SK-N-SH treated with all-trans-retinoic acid at 6 μM for 48 hours (cell line): ENCODE measurements at regions not wholly inside any gene's neighbourhood (a gene's known extent, or its start where the extent isn't known, plus 50 kb on each side); places are given as distances from the start of the nearest gene placed in this dataset.

ENCODE experiments used
- ATAC-seq: fragments of 200-7000 bp; cut with Tn5 transposase; 3 replicates; pipeline ENCODE4 v1.9.1; 2020; ENCODE audit warnings: mild to moderate bottlenecking, moderate library complexity
- ARNTL ChIP-seq: fragments of 450-650 bp; formaldehyde crosslinking; IDR thresholded peaks from 2 replicates; pipeline ENCODE4 v1.5.0; 2020; ENCODE audit warnings: low read depth, mild to moderate bottlenecking, moderate library complexity, borderline replicate concordance
- BACH2 ChIP-seq: fragments of 250-450 bp; sonication (Bioruptor Pico); IDR thresholded peaks from 2 replicates; pipeline ENCODE4 v1.9.0; 2021; ENCODE audit warnings: mild to moderate bottlenecking, borderline replicate concordance
- CSDC2 ChIP-seq: fragments of 250-450 bp; sonication (Bioruptor Pico); IDR thresholded peaks from 2 replicates; pipeline ENCODE4 v1.5.0; 2020; ENCODE audit warnings: mild to moderate bottlenecking, moderate library complexity
- ESRRG ChIP-seq: fragments of 250-450 bp; sonication (Bioruptor Pico); IDR thresholded peaks from 2 replicates; pipeline ENCODE4 v1.6.1; 2021; ENCODE audit warnings: mild to moderate bottlenecking
- GLIS3 ChIP-seq: fragments of 250-450 bp; sonication (Bioruptor Pico); IDR thresholded peaks from 2 replicates; pipeline ENCODE4 v1.5.0; 2020; ENCODE audit warnings: mild to moderate bottlenecking, moderate library complexity
- ISL1 ChIP-seq: fragments of 250-450 bp; sonication (Bioruptor Pico); IDR thresholded peaks from 2 replicates; pipeline ENCODE4 v2.1.2; 2022; ENCODE audit warnings: mild to moderate bottlenecking, moderate library complexity
- OSR1 ChIP-seq: fragments of 250-450 bp; sonication (Bioruptor Pico); IDR thresholded peaks from 2 replicates; pipeline ENCODE4 v1.8.0; 2022; ENCODE audit warnings: moderate library complexity, mild to moderate bottlenecking, inconsistent platforms
- PPARA ChIP-seq: fragments of 250-450 bp; sonication (Bioruptor Pico); IDR thresholded peaks from 2 replicates; pipeline ENCODE4 v1.5.0; 2020; ENCODE audit warnings: mild to moderate bottlenecking, borderline replicate concordance
- RARB ChIP-seq: fragments of 250-450 bp; sonication (Bioruptor Pico); IDR thresholded peaks from 2 replicates; pipeline ENCODE4 v1.8.0; 2021; ENCODE audit warnings: mild to moderate bottlenecking, moderate library complexity
- TCF4 ChIP-seq: fragments of 250-450 bp; sonication (Bioruptor Pico); IDR thresholded peaks from 2 replicates; pipeline ENCODE4 v1.8.0; 2021; ENCODE audit warnings: mild to moderate bottlenecking, moderate library complexity, borderline replicate concordance
- ZC3H10 ChIP-seq: fragments of 250-450 bp; sonication (Bioruptor Pico); IDR thresholded peaks from 2 replicates; pipeline ENCODE4 v1.5.1; 2021; ENCODE audit warnings: mild to moderate bottlenecking, moderate library complexity
- ZFP3 ChIP-seq: fragments of 250-450 bp; sonication (Bioruptor Pico); IDR thresholded peaks from 2 replicates; pipeline ENCODE4 v1.5.0; 2020; ENCODE audit warnings: mild to moderate bottlenecking, moderate library complexity
- ZFP30 ChIP-seq: fragments of 450-650 bp; formaldehyde crosslinking; IDR thresholded peaks from 2 replicates; pipeline ENCODE4 v1.5.0; 2022; ENCODE audit warnings: mild to moderate bottlenecking, moderate library complexity
- ZNF565 ChIP-seq: fragments of 450-650 bp; formaldehyde crosslinking; conservative IDR thresholded peaks from 2 replicates; pipeline ENCODE4 v1.5.0; 2020; ENCODE audit warnings: low read depth, mild to moderate bottlenecking, moderate library complexity
- ZNF70 ChIP-seq: fragments of 450-650 bp; formaldehyde crosslinking; IDR thresholded peaks from 2 replicates; pipeline ENCODE4 v1.5.0; 2020; ENCODE audit warnings: mild to moderate bottlenecking, moderate library complexity
- TF ChIP-seq, protein P1 (sequence below): fragments of 250-450 bp; sonication (Bioruptor Pico); IDR thresholded peaks from 2 replicates; pipeline ENCODE4 v1.5.1; 2021; ENCODE audit warnings: mild to moderate bottlenecking, moderate library complexity
- TF ChIP-seq, protein P2 (sequence below): fragments of 250-450 bp; sonication (Bioruptor Pico); IDR thresholded peaks from 2 replicates; pipeline ENCODE4 v1.8.0; 2021; ENCODE audit warnings: low read depth, mild to moderate bottlenecking, moderate library complexity, borderline replicate concordance
- TF ChIP-seq, protein P3 (sequence below): fragments of 250-450 bp; sonication (Bioruptor Pico); IDR thresholded peaks from 2 replicates; pipeline ENCODE4 v1.8.0; 2020; ENCODE audit warnings: mild to moderate bottlenecking, moderate library complexity, borderline replicate concordance
- TF ChIP-seq, protein P4 (sequence below): fragments of 250-450 bp; sonication (Bioruptor Pico); IDR thresholded peaks from 2 replicates; pipeline ENCODE4 v1.5.1; 2020; ENCODE audit warnings: low read depth, mild to moderate bottlenecking, moderate library complexity

DNA sequence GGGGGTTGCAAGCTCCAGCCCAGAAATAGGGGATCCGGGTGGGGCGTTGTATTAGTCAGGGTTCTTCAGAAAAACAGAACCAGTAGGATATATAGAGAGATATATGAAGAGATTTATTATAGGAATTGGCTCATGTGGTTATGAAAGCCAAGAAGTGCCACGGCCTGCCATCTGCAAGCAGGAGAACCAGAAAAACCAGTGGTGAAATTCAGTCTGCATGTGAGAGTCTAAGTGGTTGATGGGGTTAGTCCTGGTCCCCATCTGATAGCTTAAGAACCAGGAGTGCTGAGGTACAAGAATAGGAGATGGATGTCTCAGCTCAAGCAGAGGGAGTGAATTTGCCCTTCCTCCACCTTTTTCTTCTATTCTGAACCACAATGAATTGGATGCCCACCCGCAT, 123.4 kb upstream of the APC start:
- no peak for ATAC-seq
- TF ChIP-seq ZNF565 (CRISPR knock-in tag) (no peak), TCF4 (CRISPR knock-in tag) (no peak), ZC3H10 (CRISPR knock-in tag) (no peak), BACH2 (CRISPR knock-in tag) (no peak), PPARA (CRISPR knock-in tag) (no peak), ESRRG (CRISPR knock-in tag) (no peak), ZFP3 (CRISPR knock-in tag) (no peak), CSDC2 (CRISPR knock-in tag) (no peak), ZFP30 (no peak), OSR1 (CRISPR knock-in tag) (no peak), RARB (CRISPR knock-in tag) (no peak), ZNF70 (no peak)
- TF ChIP-seq, protein P1, sequence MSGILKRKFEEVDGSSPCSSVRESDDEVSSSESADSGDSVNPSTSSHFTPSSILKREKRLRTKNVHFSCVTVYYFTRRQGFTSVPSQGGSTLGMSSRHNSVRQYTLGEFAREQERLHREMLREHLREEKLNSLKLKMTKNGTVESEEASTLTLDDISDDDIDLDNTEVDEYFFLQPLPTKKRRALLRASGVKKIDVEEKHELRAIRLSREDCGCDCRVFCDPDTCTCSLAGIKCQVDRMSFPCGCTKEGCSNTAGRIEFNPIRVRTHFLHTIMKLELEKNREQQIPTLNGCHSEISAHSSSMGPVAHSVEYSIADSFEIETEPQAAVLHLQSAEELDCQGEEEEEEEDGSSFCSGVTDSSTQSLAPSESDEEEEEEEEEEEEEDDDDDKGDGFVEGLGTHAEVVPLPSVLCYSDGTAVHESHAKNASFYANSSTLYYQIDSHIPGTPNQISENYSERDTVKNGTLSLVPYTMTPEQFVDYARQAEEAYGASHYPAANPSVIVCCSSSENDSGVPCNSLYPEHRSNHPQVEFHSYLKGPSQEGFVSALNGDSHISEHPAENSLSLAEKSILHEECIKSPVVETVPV (CRISPR knock-in tag): no peak
- TF ChIP-seq, protein P2, sequence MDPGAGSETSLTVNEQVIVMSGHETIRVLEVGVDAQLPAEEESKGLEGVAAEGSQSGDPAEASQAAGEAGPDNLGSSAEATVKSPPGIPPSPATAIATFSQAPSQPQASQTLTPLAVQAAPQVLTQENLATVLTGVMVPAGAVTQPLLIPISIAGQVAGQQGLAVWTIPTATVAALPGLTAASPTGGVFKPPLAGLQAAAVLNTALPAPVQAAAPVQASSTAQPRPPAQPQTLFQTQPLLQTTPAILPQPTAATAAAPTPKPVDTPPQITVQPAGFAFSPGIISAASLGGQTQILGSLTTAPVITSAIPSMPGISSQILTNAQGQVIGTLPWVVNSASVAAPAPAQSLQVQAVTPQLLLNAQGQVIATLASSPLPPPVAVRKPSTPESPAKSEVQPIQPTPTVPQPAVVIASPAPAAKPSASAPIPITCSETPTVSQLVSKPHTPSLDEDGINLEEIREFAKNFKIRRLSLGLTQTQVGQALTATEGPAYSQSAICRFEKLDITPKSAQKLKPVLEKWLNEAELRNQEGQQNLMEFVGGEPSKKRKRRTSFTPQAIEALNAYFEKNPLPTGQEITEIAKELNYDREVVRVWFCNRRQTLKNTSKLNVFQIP (CRISPR knock-in tag): no peak
- TF ChIP-seq, protein P3, sequence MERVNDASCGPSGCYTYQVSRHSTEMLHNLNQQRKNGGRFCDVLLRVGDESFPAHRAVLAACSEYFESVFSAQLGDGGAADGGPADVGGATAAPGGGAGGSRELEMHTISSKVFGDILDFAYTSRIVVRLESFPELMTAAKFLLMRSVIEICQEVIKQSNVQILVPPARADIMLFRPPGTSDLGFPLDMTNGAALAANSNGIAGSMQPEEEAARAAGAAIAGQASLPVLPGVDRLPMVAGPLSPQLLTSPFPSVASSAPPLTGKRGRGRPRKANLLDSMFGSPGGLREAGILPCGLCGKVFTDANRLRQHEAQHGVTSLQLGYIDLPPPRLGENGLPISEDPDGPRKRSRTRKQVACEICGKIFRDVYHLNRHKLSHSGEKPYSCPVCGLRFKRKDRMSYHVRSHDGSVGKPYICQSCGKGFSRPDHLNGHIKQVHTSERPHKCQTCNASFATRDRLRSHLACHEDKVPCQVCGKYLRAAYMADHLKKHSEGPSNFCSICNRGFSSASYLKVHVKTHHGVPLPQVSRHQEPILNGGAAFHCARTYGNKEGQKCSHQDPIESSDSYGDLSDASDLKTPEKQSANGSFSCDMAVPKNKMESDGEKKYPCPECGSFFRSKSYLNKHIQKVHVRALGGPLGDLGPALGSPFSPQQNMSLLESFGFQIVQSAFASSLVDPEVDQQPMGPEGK (CRISPR knock-in tag): no peak
- TF ChIP-seq, all 23 proteins: peak for 0

DNA sequence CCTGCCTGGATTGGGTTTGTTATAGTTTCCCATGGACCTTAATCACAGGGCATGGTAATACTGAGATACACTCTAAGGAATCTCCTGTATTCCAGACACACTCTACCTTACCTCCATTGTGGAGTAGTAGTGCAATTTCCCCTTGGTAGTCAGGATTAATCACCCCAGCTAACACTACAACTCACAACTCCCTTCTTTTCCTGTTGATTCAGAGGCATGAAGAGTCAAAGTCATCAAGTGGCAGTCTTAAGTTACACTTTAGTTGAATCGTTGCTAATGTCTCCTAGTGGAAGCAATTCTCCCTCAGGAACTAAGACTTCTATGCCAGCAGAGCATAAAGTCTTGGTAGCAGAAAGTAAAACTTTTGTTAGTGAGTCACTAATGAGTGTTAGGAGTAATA, 122.7 kb upstream of the APC start:
- no peak for ATAC-seq
- TF ChIP-seq ZC3H10 (CRISPR knock-in tag) (no peak), ZFP30 (no peak), ZNF70 (no peak), ESRRG (CRISPR knock-in tag) (no peak), CSDC2 (CRISPR knock-in tag) (no peak), OSR1 (CRISPR knock-in tag) (no peak), ARNTL (no peak), GLIS3 (CRISPR knock-in tag) (no peak), ZNF565 (CRISPR knock-in tag) (no peak), ZFP3 (CRISPR knock-in tag) (no peak), ISL1 (CRISPR knock-in tag) (no peak)
- TF ChIP-seq, protein P4, sequence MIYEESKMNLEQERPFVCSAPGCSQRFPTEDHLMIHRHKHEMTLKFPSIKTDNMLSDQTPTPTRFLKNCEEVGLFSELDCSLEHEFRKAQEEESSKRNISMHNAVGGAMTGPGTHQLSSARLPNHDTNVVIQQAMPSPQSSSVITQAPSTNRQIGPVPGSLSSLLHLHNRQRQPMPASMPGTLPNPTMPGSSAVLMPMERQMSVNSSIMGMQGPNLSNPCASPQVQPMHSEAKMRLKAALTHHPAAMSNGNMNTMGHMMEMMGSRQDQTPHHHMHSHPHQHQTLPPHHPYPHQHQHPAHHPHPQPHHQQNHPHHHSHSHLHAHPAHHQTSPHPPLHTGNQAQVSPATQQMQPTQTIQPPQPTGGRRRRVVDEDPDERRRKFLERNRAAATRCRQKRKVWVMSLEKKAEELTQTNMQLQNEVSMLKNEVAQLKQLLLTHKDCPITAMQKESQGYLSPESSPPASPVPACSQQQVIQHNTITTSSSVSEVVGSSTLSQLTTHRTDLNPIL (CRISPR knock-in tag): no peak

DNA sequence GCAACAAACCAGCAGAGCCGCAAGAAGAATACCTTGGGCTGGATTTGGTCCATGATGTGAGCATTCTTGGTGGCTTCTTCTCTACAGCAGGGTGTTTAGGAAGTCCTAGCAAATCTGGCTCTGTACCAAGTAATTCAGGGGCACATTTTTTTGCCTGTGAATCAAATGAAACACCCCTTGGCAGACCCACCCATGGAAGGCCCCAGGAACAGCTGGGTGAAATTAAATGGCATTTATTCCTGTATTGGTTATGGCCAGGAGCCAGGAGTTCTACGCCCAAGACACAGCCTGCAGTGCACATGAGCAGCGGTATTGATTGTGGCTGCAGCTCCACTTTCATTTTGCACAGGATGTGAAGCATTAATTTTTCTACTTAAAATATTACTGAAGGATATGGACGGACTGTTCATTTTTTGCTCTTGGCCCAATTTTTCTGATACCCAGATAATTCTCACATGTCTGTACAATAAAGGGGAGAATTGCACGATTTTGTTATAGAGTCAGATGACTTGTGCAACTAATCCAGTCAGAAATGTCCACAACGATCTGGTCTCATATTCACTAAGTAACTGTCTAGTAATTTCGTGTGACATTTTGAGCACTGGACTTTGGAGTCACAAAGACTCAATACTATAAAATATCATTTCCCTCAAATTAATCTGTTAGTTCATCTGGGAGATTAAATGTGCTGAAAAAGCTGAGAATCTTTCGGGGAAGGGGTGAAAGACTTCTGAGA, 120.7 kb upstream of the APC start:
- TF ChIP-seq, protein P4 (CRISPR knock-in tag): no peak
- TF ChIP-seq ZNF70: no peak
- TF ChIP-seq, protein P2 (CRISPR knock-in tag): no peak
- TF ChIP-seq, all 23 proteins: peak for 0
- no peak for ATAC-seq
